SK-N-SH (cell line): ENCODE measurements at regions not wholly inside any gene's neighbourhood (a gene's known extent, or its start where the extent isn't known, plus 50 kb on each side); places are given as distances from the start of the nearest gene placed in this dataset.

Experiments
- CTCF ChIA-PET: fragments of 300-600, 350-600 bp; formaldehyde crosslinking; extraction: SDS; loops from one replicate; lab custom pipeline; 2021; lab: Yijun Ruan, JAX
- POLR2A ChIA-PET: fragments of 350-600 bp; sonication (Branson Sonifier 250); formaldehyde crosslinking; extraction: SDS; loops from one replicate; lab custom pipeline; 2020; ENCODE audit warnings: antibody characterized with exemption, inconsistent platforms; lab: Yijun Ruan, JAX
- DNase-seq: peaks from one replicate; pipeline ENCODE4 v3.0.0; 2012
- H2AFZ ChIP-seq: fragments of 200-600 bp; sonication (generic); 2 replicates; pipeline ENCODE4 v1.8.1; 2016; ENCODE audit warnings: antibody characterized with exemption, mild to moderate bottlenecking, low read depth
- H3F3A ChIP-seq: fragments of 200-600 bp; sonication (generic); replicated peaks from 2 replicates; pipeline ENCODE3; 2016; ENCODE audit warnings: antibody characterized with exemption, mild to moderate bottlenecking; ENCODE audit not compliant: insufficient read depth
- H3K27ac ChIP-seq, 2 experiments: fragments of 200-500 bp in 1 of 2; fragments of 200-600 bp in 1 of 2; sonication (Bioruptor generic) in 1 of 2; sonication (generic), shearing (Covaris generic) in 1 of 2; 2 replicates each; pipeline versions ENCODE4 v1.5.1 to v1.6.1; 2014 to 2016; ENCODE audit warnings: low read depth in 2 of 2, inconsistent platforms in 1 of 2, low read length in 1 of 2, mild to moderate bottlenecking in 1 of 2, mixed read lengths in 1 of 2
- H3K27me3 ChIP-seq: fragments of 200-600 bp; sonication (generic), shearing (Covaris generic); 2 replicates; pipeline ENCODE4 v1.6.1; 2016; ENCODE audit warnings: mixed run types; ENCODE audit not compliant: insufficient read depth
- H3K36me3 ChIP-seq, 2 experiments: fragments of 200-500 bp in 1 of 2; fragments of 200-600 bp in 1 of 2; sonication (Bioruptor generic) in 1 of 2; sonication (generic) in 1 of 2; replicated peaks in 1 of 2; 2 replicates each; pipeline versions ENCODE3 to v1.5.1; 2014 to 2016; ENCODE audit warnings: low read length in 1 of 2, mild to moderate bottlenecking in 1 of 2; ENCODE audit not compliant: insufficient read depth in 2 of 2, control insufficient read depth in 1 of 2
- H3K4me1 ChIP-seq, 2 experiments: fragments of 200-500 bp in 1 of 2; fragments of 200-600 bp in 1 of 2; sonication (Bioruptor generic) in 1 of 2; sonication (generic), shearing (Covaris generic) in 1 of 2; 2 replicates each; pipeline versions ENCODE4 v1.5.1 to v1.6.1; 2014 to 2016; ENCODE audit warnings: low read depth in 1 of 2, low read length in 1 of 2, mixed run types in 1 of 2; ENCODE audit not compliant: insufficient read depth in 2 of 2, control insufficient read depth in 1 of 2
- H3K4me2 ChIP-seq: fragments of 200-600 bp; sonication (generic), shearing (Covaris generic); 2 replicates; pipeline ENCODE4 v1.6.1; 2017; ENCODE audit warnings: mixed run types
- H3K4me3 ChIP-seq, 2 experiments: fragments of 200-500 bp in 1 of 2; fragments of 200-600 bp in 1 of 2; sonication (Bioruptor generic) in 1 of 2; sonication (generic), shearing (Covaris generic) in 1 of 2; 2 replicates each; pipeline versions ENCODE4 v1.5.1 to v1.8.1; 2014 to 2016; ENCODE audit warnings: low read depth in 2 of 2, inconsistent platforms in 1 of 2, low read length in 1 of 2, mild to moderate bottlenecking in 1 of 2, mixed read lengths in 1 of 2, moderate library complexity in 1 of 2
- H3K79me2 ChIP-seq: fragments of 200-600 bp; sonication (generic); 2 replicates; pipeline ENCODE4 v1.8.1; 2017; ENCODE audit warnings: mild to moderate bottlenecking; ENCODE audit not compliant: insufficient read depth
- H3K9ac ChIP-seq: fragments of 200-600 bp; sonication (generic); 2 replicates; pipeline ENCODE4 v1.6.1; 2017; ENCODE audit warnings: mixed run types
- H3K9me2 ChIP-seq: fragments of 200-600 bp; sonication (generic); 2 replicates; pipeline ENCODE4 v1.6.1; 2017; ENCODE audit warnings: mixed run types
- H3K9me3 ChIP-seq: fragments of 200-600 bp; sonication (generic); 2 replicates; pipeline ENCODE4 v1.6.1; 2017; ENCODE audit warnings: mixed run types, mild to moderate bottlenecking, moderate library complexity
- H4K20me1 ChIP-seq: fragments of 200-600 bp; sonication (generic); 2 replicates; pipeline ENCODE4 v1.6.1; 2017; ENCODE audit warnings: mild to moderate bottlenecking, mixed run types; ENCODE audit not compliant: insufficient read depth
- CHD2 ChIP-seq: fragments of 150-350 bp; IDR thresholded peaks from 2 replicates; pipeline ENCODE4 v1.6.1; 2018; ENCODE audit warnings: low read length; ENCODE audit not compliant: partially characterized antibody
- CTCF ChIP-seq: fragments of 200-600 bp; sonication (generic); IDR thresholded peaks from 2 replicates; pipeline ENCODE4 v1.6.1; 2017; ENCODE audit warnings: antibody characterized with exemption, mild to moderate bottlenecking, moderate library complexity
- ELF1 ChIP-seq: IDR thresholded peaks from 2 replicates; pipeline ENCODE4 v1.4.0; 2012
- FOXM1 ChIP-seq: IDR thresholded peaks from 2 replicates; pipeline ENCODE4 v1.4.0; 2012; ENCODE audit warnings: low read depth, mild to moderate bottlenecking
- GABPA ChIP-seq: IDR thresholded peaks from 2 replicates; pipeline ENCODE4 v1.4.0; 2012; ENCODE audit warnings: low read depth, mild to moderate bottlenecking
- MEF2A ChIP-seq: IDR thresholded peaks from 2 replicates; pipeline ENCODE4 v1.4.0; 2012; ENCODE audit warnings: low read depth, borderline replicate concordance
- MXI1 ChIP-seq: IDR thresholded peaks from 2 replicates; pipeline ENCODE4 v1.6.1; 2012; ENCODE audit warnings: mild to moderate bottlenecking, low read depth, low read length, improper control_type of control experiment
- NFIC ChIP-seq: IDR thresholded peaks from 2 replicates; pipeline ENCODE4 v1.4.0; 2012; ENCODE audit warnings: borderline replicate concordance
- POLR2AphosphoS5 ChIP-seq: IDR thresholded peaks from 2 replicates; pipeline ENCODE4 v1.6.1; 2012; ENCODE audit warnings: low read depth, low read length
- RAD21 ChIP-seq: IDR thresholded peaks from 2 replicates; pipeline ENCODE4 v1.6.1; 2012; ENCODE audit warnings: mild to moderate bottlenecking, low read length
- RCOR1 ChIP-seq: fragments of 150-350 bp; IDR thresholded peaks from 2 replicates; pipeline ENCODE4 v1.6.1; 2017; ENCODE audit warnings: antibody characterized with exemption, low read length
- RFX5 ChIP-seq: IDR thresholded peaks from 2 replicates; pipeline ENCODE4 v1.6.1; 2012; ENCODE audit warnings: mild to moderate bottlenecking, improper control_type of control experiment, low read length
- SIN3A ChIP-seq: IDR thresholded peaks from 2 replicates; pipeline ENCODE4 v1.6.1; 2012; ENCODE audit warnings: low read depth, mild to moderate bottlenecking, low read length, moderate library complexity, borderline replicate concordance
- TEAD4 ChIP-seq: IDR thresholded peaks from 2 replicates; pipeline ENCODE4 v1.4.0; 2012; ENCODE audit warnings: mild to moderate bottlenecking, borderline replicate concordance; ENCODE audit not compliant: insufficient read depth
- YY1 ChIP-seq: IDR thresholded peaks from 2 replicates; pipeline ENCODE4 v1.4.0; 2012; ENCODE audit warnings: low read depth, mild to moderate bottlenecking
- WGBS: methylation state at CpG from one replicate; pipeline ENCODE4 v1.1.6; 2017; ENCODE audit warnings: low lambda C conversion rate; 5-methylcytosine and 5-hydroxymethylcytosine counted together
- TF ChIP-seq, protein P1 (sequence below): IDR thresholded peaks from 2 replicates; pipeline ENCODE4 v1.4.0; 2012; ENCODE audit warnings: low read depth, borderline replicate concordance
- TF ChIP-seq, protein P2 (sequence below): IDR thresholded peaks from 2 replicates; pipeline ENCODE4 v1.4.0; 2012; ENCODE audit warnings: low read depth, borderline replicate concordance
- TF ChIP-seq, protein P3 (sequence below): IDR thresholded peaks from 2 replicates; pipeline ENCODE4 v1.6.1; 2012; ENCODE audit warnings: mild to moderate bottlenecking, low read depth, low read length, moderate library complexity

GRCh38 chr6:20024316-20024673 lies 187.1 kb downstream of the ID4 start:
- Histone ChIP-seq H3K9me2 (no peaks in the 10 kb centered on the region), H3K36me3 (no peaks in the 10 kb centered on the region), H3K79me2 (no peaks in the 10 kb centered on the region), H3K4me3 (no peak overlapping the region), H3K9me3 (no peaks in the 10 kb centered on the region), H3K27ac (no peak overlapping the region), H3K4me2 (no peak overlapping the region), H3K9ac (no peak overlapping the region), H2AFZ (no peak overlapping the region), H3K27me3 (no peaks in the 10 kb centered on the region)
- POLR2A ChIA-PET, result no interaction called here
- WGBS, result 13% methylated on average over 6 of the region's 6 CpGs
- no peak for DNase-seq
- TF ChIP-seq RCOR1 (no peak), NFIC (no peak), YY1 (no peak), ELF1 (no peak), RFX5 (no peak), MEF2A (no peak), CHD2 (no peak), CTCF (no peak), GABPA (no peak), FOXM1 (no peak), SIN3A (no peak), MXI1 (no peak), RAD21 (no peak), TEAD4 (no peak)
- TF ChIP-seq, protein P1, sequence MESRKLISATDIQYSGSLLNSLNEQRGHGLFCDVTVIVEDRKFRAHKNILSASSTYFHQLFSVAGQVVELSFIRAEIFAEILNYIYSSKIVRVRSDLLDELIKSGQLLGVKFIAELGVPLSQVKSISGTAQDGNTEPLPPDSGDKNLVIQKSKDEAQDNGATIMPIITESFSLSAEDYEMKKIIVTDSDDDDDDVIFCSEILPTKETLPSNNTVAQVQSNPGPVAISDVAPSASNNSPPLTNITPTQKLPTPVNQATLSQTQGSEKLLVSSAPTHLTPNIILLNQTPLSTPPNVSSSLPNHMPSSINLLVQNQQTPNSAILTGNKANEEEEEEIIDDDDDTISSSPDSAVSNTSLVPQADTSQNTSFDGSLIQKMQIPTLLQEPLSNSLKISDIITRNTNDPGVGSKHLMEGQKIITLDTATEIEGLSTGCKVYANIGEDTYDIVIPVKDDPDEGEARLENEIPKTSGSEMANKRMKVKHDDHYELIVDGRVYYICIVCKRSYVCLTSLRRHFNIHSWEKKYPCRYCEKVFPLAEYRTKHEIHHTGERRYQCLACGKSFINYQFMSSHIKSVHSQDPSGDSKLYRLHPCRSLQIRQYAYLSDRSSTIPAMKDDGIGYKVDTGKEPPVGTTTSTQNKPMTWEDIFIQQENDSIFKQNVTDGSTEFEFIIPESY, result no peak
- TF ChIP-seq, all 33 proteins: peak for 0
- no peaks in the 10 kb centered on the region for H3K4me1 ChIP-seq
- no peaks in the 10 kb centered on the region for H4K20me1 ChIP-seq
- CTCF ChIA-PET, result no interaction called here
- H3F3A ChIP-seq, result no peaks in the 10 kb centered on the region

DNA sequence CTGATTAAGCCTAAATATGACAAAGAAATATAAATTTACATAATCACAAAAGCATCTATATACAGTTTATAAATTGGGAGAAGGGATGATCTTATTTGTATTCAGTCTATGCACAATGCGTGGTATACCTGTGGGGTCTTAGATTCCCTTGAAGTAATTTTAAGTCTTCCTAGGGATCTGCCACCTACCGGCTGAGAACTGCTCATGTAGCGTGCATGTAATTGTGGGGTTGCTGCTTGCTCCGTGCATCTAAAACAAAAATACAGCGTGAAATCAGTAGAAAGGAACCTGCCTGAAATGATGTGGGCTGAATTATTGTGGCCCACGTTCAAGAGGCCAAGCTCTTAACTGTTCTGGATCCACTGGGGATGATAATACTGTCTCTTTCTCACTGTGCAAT lies 187.3 kb downstream of the MBOAT1 start:
- Histone ChIP-seq H3K9me2 (no peaks in the 10 kb centered on the region), H3K27me3 (no peaks in the 10 kb centered on the region), H4K20me1 (no peaks in the 10 kb centered on the region), H3K4me2 (no peak overlapping the region)
- WGBS, result 33% methylated on average over 6 of the region's 6 CpGs
- POLR2A ChIA-PET, result no interaction called here
- no peak for TF ChIP-seq SIN3A
- TF ChIP-seq POLR2AphosphoS5, result no peak
- TF ChIP-seq, protein P2, sequence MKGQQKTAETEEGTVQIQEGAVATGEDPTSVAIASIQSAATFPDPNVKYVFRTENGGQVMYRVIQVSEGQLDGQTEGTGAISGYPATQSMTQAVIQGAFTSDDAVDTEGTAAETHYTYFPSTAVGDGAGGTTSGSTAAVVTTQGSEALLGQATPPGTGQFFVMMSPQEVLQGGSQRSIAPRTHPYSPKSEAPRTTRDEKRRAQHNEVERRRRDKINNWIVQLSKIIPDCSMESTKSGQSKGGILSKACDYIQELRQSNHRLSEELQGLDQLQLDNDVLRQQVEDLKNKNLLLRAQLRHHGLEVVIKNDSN, result no peak
- TF ChIP-seq, protein P3, sequence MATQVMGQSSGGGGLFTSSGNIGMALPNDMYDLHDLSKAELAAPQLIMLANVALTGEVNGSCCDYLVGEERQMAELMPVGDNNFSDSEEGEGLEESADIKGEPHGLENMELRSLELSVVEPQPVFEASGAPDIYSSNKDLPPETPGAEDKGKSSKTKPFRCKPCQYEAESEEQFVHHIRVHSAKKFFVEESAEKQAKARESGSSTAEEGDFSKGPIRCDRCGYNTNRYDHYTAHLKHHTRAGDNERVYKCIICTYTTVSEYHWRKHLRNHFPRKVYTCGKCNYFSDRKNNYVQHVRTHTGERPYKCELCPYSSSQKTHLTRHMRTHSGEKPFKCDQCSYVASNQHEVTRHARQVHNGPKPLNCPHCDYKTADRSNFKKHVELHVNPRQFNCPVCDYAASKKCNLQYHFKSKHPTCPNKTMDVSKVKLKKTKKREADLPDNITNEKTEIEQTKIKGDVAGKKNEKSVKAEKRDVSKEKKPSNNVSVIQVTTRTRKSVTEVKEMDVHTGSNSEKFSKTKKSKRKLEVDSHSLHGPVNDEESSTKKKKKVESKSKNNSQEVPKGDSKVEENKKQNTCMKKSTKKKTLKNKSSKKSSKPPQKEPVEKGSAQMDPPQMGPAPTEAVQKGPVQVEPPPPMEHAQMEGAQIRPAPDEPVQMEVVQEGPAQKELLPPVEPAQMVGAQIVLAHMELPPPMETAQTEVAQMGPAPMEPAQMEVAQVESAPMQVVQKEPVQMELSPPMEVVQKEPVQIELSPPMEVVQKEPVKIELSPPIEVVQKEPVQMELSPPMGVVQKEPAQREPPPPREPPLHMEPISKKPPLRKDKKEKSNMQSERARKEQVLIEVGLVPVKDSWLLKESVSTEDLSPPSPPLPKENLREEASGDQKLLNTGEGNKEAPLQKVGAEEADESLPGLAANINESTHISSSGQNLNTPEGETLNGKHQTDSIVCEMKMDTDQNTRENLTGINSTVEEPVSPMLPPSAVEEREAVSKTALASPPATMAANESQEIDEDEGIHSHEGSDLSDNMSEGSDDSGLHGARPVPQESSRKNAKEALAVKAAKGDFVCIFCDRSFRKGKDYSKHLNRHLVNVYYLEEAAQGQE, result no peak
- TF ChIP-seq, all 33 proteins: peak for 0
- Histone ChIP-seq H2AFZ (no peak overlapping the region), H3F3A (no peaks in the 10 kb centered on the region), H3K36me3 (no peaks in the 10 kb centered on the region), H3K9me3 (no peaks in the 10 kb centered on the region), H3K27ac (no peak overlapping the region), H3K4me1 (no peaks in the 10 kb centered on the region), H3K9ac (no peak overlapping the region), H3K79me2 (no peaks in the 10 kb centered on the region), H3K4me3 (no peak overlapping the region)
- no peak for DNase-seq
- CTCF ChIA-PET, result interaction anchor here (1.2 kb wide), 1 partner anchor 31 kb away, joined by 3 read pairs; no protein-coding TSS in a partner anchor
